IPS DF 6.9 (cell line): ENCODE measurements at regions not wholly inside any gene's neighbourhood (a gene's known extent, or its start where the extent isn't known, plus 50 kb on each side); places are given as distances from the start of the nearest gene placed in this dataset.
"Not testable (repeated sequence)": the region's sequence is repeated elsewhere in the genome, so short reads cannot be mapped to it uniquely, and the experiment has no call there.

Experiments
- DNase-seq: peaks from one replicate; pipeline ENCODE4 v3.0.0-alpha.2; 2013; ENCODE audit warnings: low read depth, low spot score
- H3K27ac ChIP-seq: one replicate; pipeline ENCODE4 v1.5.1; 2013; ENCODE audit warnings: low read length, control low read depth
- H3K27me3 ChIP-seq: 2 replicates; pipeline ENCODE4 v1.6.1; 2013; ENCODE audit warnings: mild to moderate bottlenecking, low read length; ENCODE audit not compliant: control insufficient read depth, insufficient read depth
- H3K36me3 ChIP-seq: 2 replicates; pipeline ENCODE4 v1.6.1; 2013; ENCODE audit warnings: low read length; ENCODE audit not compliant: control insufficient read depth, insufficient read depth
- H3K4me1 ChIP-seq: 2 replicates; pipeline ENCODE4 v1.6.1; 2013; ENCODE audit warnings: low read length; ENCODE audit not compliant: control insufficient read depth, insufficient read depth
- H3K4me3 ChIP-seq: 2 replicates; pipeline ENCODE4 v1.5.1; 2013; ENCODE audit warnings: mild to moderate bottlenecking, low read length
- H3K9me3 ChIP-seq: 2 replicates; pipeline ENCODE4 v1.6.1; 2013; ENCODE audit warnings: low read length, inconsistent platforms; ENCODE audit not compliant: control insufficient read depth, insufficient read depth
- WGBS: extraction: QIAGEN DNeasy Blood & Tissue Kit; methylation state at CpG from one replicate; pipeline ENCODE4 v1.1.7; 2013; ENCODE audit warnings: mixed read lengths, missing lambda C conversion rate; ENCODE audit not compliant: insufficient read length, insufficient coverage; 5-methylcytosine and 5-hydroxymethylcytosine counted together

DNA sequence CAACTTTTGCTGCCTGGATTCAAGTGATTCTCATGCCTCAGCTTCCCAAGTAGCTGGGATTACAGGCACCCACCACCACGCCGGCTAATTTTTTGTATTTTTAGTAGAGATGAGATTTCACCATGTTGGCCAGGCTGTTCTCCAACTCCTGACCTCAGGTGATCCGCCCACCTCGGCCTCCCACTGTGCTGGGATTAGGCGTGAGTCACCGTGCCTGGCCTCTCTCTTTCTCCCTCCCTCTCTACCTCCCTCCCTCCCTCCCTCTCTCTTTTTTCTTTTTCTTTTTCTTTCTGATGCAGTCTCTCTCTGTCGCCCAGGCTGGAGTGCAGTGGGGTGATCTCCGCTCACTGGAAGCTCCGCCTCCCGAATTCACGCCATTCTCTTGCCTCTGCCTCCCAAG, 186.3 kb upstream of the DAB2 start:
- not testable (repeated sequence) for H3K4me1 ChIP-seq, H3K27me3 ChIP-seq, H3K36me3 ChIP-seq, H3K4me3 ChIP-seq, DNase-seq, H3K9me3 ChIP-seq, H3K27ac ChIP-seq
- no CpG with 5 or more reads among the region's 11 CpGs for WGBS

DNA sequence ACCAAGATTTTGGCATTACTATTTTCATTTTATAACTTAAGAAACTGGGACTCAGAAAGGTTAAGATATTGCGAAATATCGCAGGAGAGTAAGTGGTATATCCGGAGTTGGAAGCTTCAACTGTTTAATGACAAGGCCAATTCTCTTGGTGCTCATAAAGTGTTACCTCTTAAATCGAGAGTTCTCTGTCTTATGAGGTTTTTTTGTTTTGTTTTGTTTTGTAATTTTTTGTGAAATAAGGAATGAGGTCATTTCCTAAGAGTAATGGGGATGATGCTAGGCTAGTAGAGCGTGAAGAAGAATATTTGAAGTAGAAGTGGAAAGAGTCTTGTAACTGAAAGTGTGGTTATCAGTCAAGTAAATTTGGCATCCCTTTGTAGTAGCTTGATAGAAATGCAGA, 183.2 kb upstream of the DAB2 start:
- Histone ChIP-seq H3K36me3 (no peaks in the 10 kb centered on the region), H3K4me3 (no peak overlapping the region), H3K27ac (no peak overlapping the region), H3K27me3 (no peaks in the 10 kb centered on the region), H3K9me3 (no peaks in the 10 kb centered on the region), H3K4me1 (no peaks in the 10 kb centered on the region)
- 100% methylated on average over 1 of the region's 5 CpGs for WGBS
- no peak for DNase-seq

DNA sequence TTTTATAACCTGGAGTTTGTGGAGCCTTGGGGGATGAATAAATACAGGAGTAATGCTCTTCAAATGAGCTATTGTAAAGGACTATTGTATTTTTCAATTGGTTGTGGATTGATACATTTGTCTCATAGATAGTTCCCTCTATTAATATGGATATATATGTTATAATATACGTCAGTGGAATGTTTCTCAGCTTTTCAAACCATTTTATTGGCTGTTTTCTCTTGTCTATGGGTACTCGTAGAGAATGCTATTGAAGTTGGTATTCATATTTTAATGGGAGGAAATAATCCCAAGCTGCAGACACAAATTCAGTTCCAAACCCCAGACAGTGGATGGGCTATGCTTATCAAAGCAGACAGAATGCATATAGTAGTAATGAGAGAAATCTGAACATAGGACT, 181.8 kb upstream of the DAB2 start:
- no peak overlapping the region for H3K27ac ChIP-seq
- no peaks in the 10 kb centered on the region for H3K27me3 ChIP-seq
- no peaks in the 10 kb centered on the region for H3K4me1 ChIP-seq
- DNase-seq, result no peak
- no peaks in the 10 kb centered on the region for H3K9me3 ChIP-seq
- no peak overlapping the region for H3K4me3 ChIP-seq
- H3K36me3 ChIP-seq, result no peaks in the 10 kb centered on the region
- WGBS, result no CpG with 5 or more reads among the region's 2 CpGs

DNA sequence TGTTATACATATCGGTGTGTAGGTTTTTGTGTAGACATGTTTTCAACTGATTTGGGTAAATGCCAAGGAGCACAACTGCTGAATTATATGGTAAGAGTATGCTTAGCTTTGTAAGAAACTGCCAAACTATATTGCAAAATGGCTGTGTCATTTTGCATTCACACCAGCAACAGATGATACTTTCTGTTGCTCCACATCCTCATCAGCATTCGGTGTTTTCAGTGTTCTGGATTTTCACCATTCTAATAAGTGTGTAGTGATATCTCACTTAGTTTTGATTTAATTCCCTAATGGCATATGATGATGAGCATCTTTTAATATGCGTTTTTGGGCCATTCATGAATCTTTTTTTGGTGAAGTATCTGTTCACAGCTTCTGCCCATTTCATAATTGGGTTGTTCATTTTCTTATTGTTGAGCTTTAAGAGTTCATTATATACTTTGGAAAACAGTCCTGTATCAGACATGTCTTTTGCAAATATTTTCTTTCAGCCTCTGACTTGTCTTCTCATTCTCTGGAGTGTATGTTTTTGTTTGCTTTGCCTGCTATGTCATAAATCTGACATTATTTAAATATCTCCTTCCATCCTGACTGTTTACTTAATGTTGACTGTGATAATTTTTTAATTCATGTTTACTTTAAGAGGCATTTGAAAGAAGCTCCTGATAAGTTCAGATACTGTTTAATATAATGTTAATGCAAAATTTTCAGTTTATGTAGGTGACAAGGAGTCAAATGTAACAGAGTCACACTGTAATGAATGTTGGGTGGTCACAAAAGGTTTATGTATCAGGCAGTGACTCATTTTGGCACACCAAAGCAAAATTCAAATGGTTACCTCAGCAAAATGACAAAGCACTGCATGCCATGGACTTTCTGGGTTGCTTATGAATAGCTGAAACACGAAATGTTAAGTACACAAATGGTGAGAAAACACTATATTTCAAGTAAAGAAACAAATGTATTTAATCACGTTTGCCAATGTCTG, 181.1 kb upstream of the DAB2 start:
- Histone ChIP-seq H3K27me3 (no peaks in the 10 kb centered on the region), H3K36me3 (no peaks in the 10 kb centered on the region), H3K27ac (no peak overlapping the region), H3K4me1 (no peaks in the 10 kb centered on the region), H3K9me3 (no peaks in the 10 kb centered on the region), H3K4me3 (no peak overlapping the region)
- no peak for DNase-seq
- no CpG with 5 or more reads among the region's 5 CpGs for WGBS

DNA sequence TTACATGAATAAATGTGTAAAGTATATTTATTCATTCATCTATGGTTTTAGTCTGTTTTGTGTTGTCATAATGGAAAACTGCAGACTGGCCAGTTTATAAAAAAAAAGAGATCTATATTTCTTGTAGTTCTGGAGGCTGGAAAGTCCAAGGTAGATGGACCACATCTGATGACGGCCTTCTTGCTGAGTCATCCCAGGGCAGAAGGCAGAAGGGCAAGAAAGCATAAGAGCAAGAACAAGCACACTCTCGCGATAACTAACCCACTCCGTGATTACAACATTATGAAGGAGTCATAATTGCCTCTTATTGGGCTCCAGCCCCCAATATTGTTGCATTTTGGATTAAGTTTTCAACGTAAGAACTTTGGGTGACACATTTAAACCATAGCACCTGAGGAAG, 180.4 kb upstream of the DAB2 start:
- WGBS, result no CpG with 5 or more reads among the region's 5 CpGs
- no peaks in the 10 kb centered on the region for H3K36me3 ChIP-seq
- H3K9me3 ChIP-seq, result no peaks in the 10 kb centered on the region
- H3K27ac ChIP-seq, result no peak overlapping the region
- no peaks in the 10 kb centered on the region for H3K4me1 ChIP-seq
- DNase-seq, result no peak
- H3K27me3 ChIP-seq, result no peaks in the 10 kb centered on the region
- no peak overlapping the region for H3K4me3 ChIP-seq

DNA sequence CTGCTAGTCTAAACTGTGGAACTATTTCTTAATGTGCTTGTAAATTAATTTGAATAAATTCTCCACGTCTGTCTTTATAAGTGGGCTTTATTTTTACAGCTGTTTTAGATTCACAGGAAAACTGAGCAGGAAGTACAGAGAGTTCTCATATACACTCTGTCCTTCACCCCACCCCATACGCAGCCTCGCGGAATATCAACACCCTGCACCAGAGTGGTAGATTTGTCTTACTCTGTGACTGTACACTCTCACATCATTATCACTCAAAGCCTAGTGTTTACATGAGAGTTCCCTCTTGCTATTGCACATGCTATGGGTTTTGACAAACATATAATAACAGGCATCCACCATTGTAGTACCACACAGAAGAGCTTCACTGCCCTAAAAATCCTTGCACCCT, 179.7 kb upstream of the DAB2 start:
- DNase-seq, result no peak
- WGBS, result no CpG with 5 or more reads among the region's 4 CpGs
- H3K36me3 ChIP-seq, result no peaks in the 10 kb centered on the region
- H3K9me3 ChIP-seq, result no peaks in the 10 kb centered on the region
- H3K27ac ChIP-seq, result no peak overlapping the region
- H3K4me3 ChIP-seq, result no peak overlapping the region
- no peaks in the 10 kb centered on the region for H3K27me3 ChIP-seq
- H3K4me1 ChIP-seq, result no peaks in the 10 kb centered on the region

DNA sequence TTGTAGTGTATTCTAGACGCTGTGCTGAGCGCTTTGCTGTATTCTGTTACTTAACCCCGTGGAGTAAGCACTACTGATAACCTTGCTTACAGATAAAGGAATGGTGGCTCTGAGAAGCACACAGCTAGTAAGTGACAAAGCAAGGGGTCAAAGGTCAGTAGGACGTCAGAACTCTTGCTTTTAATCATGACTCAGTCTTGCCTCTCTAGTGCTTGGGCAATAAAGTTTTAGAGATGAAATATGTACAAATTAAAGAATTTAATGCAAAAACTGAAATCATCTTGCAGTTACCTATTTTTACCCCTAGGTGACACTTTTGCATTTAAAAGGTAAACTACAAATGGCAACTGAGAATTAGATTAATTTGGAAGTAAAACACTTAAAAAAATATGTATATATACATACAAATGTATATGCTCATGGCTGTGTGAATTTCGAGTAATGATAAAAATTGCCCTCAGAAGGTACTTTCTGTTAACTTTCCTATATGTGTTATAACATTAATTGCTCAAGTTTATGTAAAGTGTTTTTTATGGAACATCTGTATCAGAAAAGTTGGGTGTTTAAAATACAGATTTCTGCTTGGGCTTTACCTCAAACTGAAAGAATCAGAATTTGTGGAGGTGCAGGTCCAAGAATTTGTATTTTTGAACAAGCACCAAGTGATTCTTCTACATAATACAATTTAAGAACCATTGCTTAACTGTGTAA, 175.1 kb upstream of the DAB2 start:
- WGBS, result no CpG with 5 or more reads among the region's 5 CpGs
- no peaks in the 10 kb centered on the region for H3K27me3 ChIP-seq
- no peak overlapping the region for H3K27ac ChIP-seq
- H3K4me3 ChIP-seq, result no peak overlapping the region
- no peaks in the 10 kb centered on the region for H3K9me3 ChIP-seq
- H3K4me1 ChIP-seq, result no peaks in the 10 kb centered on the region
- no peaks in the 10 kb centered on the region for H3K36me3 ChIP-seq
- no peak for DNase-seq

DNA sequence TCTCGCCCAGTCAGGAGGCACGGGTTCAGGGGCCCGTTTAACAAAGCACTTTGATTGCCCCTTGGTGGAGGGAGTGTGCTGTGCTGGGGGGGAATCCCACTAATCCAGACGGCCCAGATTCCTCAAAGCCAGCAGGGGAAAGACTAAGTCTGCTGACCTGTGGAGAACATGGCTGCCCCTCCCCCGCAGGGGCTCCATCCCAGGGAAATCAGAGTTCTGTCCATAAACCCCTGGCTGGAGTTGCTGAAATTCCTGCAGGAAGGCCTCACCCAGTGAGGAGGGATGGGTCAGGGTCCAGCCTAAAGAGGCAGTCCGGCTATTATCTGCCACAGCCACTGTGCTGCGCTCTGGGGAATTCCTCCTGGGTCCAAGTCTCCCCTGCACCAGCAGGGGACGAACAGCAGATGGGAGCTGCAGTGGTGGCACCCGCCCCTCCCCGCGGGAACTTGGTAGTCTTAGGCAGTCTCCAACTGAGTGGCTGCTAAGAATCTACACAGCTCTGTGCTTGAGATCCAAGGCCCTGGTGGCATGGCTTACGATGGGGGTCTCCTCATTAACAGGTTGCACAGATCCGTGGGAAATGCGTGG, 174.0 kb upstream of the DAB2 start:
- Histone ChIP-seq H3K27me3 (no peaks in the 10 kb centered on the region), H3K36me3 (no peaks in the 10 kb centered on the region), H3K4me3 (no peak overlapping the region), H3K4me1 (no peaks in the 10 kb centered on the region), H3K9me3 (no peaks in the 10 kb centered on the region), H3K27ac (no peak overlapping the region)
- DNase-seq, result no peak
- WGBS, result no CpG with 5 or more reads among the region's 14 CpGs

DNA sequence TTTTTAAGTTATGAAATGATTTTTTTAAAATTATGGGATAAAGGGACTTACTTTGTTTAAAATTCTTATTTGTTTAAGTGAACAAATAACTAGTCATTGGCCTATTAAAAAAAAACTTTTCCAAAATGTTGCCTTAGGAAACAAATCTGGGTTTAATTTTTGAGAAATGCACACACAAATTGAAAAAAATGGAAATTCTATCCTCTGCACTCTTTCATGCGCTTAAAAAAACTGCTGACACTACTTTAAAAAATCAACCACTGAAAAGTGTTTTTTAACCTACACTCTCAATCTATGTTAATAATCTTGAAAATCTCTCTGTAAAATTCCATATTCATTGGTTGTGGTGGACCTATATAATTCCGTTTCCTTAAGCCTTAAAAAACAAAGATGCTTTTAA, 163.4 kb upstream of the DAB2 start:
- no peak for DNase-seq
- no peaks in the 10 kb centered on the region for H3K9me3 ChIP-seq
- H3K4me3 ChIP-seq, result no peak overlapping the region
- H3K27me3 ChIP-seq, result no peaks in the 10 kb centered on the region
- WGBS, result no CpG with 5 or more reads among the region's 2 CpGs
- H3K36me3 ChIP-seq, result no peaks in the 10 kb centered on the region
- H3K27ac ChIP-seq, result no peak overlapping the region
- no peaks in the 10 kb centered on the region for H3K4me1 ChIP-seq

DNA sequence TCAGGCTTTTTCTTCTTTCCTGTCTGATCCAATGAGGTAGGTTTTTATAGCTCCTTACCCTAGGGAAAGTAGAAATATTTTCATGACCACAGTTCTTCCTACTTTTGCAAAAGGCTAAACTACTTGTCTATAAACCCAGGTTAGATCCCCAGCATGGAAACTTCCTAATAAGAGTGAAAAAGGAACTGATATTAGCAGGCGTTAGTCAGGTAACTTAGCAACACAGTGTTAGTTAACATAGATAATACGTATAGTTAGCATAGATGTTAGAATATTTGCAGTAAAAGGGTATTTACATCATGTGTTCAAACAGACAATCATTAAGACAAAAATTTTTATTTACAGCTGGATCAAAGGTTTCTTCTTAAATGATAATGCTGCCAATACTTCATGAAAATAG, 162.9 kb upstream of the DAB2 start:
- Histone ChIP-seq H3K9me3 (no peaks in the 10 kb centered on the region), H3K36me3 (no peaks in the 10 kb centered on the region), H3K27ac (no peak overlapping the region), H3K4me3 (no peak overlapping the region), H3K27me3 (no peaks in the 10 kb centered on the region), H3K4me1 (no peaks in the 10 kb centered on the region)
- DNase-seq, result no peak
- WGBS, result no CpG with 5 or more reads among the region's 2 CpGs
